Ammon's horn (tissue), 1 donor: ENCODE measurements at regions not wholly inside any gene's neighbourhood (a gene's known extent, or its start where the extent isn't known, plus 50 kb on each side); places are given as distances from the start of the nearest gene placed in this dataset.
"Not testable (repeated sequence)": the region's sequence is repeated elsewhere in the genome, so short reads cannot be mapped to it uniquely, and the experiment has no call there.

Experiments used
- DNase-seq: peaks from one replicate; pipeline ENCODE4 v3.0.0-alpha.2; 2016; ENCODE audit warnings: low spot score

GRCh38 chr2:7758073-7758759 is 841.0 kb downstream of the RNF144A start:
- no peak for DNase-seq

DNA sequence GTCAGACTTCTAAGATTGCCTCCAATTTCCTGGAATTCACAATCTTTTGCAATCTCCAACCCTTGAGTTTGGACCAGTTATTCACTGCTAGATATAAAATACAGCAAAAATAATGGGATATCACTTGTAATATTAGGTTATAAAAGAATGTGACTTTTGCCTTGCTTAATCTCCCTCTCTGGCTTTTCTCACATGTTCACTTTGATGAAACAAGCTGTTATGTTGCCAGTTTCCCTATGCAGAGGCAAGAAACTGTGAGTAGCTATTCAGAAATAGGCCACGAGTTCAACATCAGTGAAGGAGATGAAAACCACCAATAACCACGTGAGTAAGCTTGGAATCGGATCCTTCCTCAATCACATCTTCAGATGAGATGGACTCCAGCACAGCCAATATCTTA is 842.7 kb downstream of the RNF144A start:
- DNase-seq = no peak

DNA sequence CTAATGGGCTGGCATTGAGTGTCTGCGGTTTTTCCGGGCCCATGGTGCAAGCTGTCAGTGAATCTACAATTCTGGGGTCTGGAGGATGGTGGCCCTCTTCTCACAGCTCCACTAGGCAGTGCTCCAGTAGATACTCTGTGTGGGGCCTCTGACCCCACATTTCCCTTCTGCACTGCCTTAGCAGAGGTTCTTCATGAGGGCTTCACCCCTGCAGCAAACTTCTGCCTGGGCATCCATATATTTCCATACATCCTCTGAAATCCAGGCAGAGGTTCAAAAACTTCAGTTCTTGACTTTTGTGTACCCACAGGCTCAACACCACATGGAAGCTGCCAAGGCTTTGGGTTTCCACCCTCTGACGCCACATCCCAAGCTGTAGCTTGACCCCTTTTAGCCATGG is 846.2 kb downstream of the RNF144A start:
- DNase-seq = not testable (repeated sequence)

DNA sequence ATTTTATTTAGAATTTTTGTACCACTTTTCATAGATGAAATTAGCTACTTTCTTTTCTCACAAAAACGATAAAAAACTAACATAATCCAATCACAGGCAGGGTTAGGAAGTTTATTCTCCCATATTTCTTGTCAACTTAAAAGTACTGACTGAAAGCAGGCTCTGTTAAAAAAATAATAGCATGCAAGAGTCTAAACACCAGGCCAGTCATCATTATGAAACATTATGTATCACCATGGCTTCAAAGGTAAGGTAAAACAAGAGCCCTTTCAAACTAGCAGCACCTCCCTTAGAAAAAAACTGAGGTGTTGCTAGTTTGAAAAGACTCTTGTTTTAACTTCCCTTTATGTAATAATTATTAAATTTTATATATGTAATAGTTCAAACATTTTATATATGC is 848.0 kb downstream of the RNF144A start:
- DNase-seq = no peak

DNA sequence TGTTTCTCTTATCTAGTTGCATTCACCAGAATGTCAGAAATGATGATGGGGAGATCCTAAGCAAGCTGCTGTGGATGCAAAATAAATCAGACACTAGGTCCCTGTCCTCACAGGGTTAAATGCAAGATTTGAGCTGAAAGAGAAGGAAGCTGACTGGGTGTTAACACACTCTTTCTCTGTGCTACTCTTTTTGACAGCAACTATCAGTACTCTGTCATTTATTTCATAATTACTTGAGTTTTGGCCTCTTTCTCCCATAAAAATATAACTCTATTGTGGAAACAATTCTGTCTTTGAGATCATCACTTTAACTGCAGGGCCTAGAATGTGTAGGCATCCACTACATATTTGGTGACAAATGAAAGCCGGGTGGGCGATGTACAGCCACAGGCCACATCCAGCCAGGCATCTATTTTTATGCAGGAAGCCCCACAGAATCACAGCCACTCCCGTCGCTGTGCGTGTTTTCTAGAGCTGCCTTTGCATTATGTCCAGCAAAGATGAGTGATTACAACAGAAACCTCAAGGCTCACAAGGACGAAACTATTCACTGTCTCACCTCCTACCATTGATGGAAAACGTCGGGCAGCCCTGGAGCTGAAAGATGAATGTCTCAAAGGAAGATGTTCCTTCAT is 849.0 kb downstream of the RNF144A start:
- DNase-seq = no peak

GRCh38 chr2:7766978-7767565 is 849.9 kb downstream of the RNF144A start:
- DNase-seq = no peak

DNA sequence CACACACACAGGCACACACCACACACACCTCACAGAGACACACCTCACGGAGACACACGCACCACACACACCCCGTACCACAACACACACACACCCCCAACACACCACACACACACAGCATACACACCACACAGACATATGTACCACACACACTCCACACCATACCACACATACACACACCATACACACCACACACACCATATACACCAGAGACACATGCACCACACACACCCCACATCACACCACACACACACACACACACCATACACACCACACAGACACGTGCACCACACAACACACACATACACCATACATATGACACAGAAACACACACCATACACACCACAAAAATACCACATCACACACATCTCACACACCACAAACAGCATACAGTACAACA is 850.7 kb downstream of the RNF144A start:
- no peak for DNase-seq

GRCh38 chr2:7771781-7772180 is 854.6 kb downstream of the RNF144A start:
- DNase-seq = no peak

DNA sequence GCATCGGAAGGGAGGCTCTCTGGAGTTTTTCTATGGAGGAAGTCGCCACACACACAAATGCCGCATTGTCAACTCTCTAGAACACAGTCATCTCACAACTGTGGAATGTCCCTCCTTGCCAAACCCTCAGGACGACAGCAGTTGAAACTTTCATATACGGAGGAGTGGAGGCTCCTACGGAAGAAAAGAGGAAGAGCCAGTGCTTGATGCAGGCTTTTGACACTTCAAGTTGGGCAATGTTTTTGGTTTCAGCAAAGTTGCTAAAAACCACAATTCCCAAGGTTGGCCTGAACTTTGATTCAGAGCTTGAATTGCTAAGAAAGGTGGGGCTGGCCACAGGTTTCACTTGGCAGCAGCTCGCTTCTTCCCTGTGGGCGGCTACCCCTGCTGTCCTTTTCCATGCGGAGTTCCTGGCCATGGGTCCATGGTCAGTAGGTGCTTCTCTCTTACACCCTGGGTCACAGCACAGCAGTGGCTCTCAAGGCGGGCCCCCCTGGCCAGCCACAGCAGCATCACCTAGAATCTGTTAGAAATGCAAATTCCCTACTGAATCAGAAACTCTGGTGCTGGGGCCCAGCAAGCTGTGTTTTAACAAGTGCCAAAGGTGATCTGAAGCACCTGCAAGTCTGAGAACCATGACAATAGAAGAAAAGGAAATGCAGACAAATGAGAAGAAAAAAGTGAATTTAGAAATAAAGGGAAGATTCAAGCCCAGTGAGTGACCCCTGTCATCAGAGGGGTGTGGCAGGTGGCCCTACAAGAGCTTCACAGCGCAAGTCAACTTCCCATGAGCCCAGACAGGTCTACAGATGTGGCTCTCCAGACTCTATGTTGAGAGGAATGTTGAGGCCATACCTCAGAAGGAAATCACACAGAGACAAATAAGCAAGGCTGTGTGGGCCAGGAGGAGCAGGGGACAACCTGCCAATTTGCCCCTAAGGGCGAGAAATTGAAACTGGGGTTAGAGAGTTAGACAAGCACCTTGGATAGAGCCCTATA is 856.4 kb downstream of the RNF144A start:
- DNase-seq = no peak

- DNase-seq = no peak
Measured at GRCh38 chr2:7774481-7774880, 857.3 kb downstream of the RNF144A start.

DNA sequence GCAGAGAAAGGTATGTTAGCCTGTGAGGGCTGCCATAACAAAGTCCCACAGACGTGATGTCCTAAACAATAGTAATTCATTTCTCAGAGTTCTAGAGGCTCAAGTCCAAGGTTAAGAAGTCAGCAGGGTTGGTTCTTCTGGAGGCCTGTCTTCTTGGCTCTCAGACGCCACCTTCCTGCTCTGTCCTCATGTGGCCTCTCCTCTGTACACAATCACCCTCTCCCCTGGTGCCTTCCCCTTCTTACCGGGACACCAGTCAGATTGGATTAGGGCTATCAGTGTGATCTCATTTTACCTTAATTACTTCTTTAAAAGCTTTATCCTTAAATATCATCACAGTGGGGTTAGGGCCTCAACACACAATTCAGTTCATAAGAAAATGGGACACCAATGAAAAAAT is 860.5 kb downstream of the RNF144A start:
- no peak for DNase-seq

GRCh38 chr2:7780321-7780720 is 863.1 kb downstream of the RNF144A start:
- DNase-seq = no peak

- DNase-seq = no peak
Measured at GRCh38 chr2:7785700-7786099, 868.5 kb downstream of the RNF144A start.

DNA sequence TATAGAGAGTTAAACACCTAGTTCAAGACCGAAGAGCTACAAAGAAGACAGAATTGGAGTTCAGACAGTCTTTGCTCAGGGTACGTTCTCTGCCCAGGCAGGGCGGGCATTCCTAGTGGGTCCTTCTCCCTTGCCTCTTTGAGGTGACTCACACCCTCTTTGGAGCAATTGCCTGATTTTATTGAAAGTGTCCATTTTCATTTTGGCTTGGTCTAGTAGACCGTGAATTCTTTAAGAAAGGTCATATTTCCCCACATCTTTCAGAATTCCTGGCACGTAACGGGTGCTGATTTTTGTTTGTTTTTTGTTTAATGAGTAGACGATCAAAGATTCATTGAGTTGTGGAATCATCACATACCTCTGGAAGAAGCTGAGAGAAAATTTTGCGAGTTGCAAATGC is 871.5 kb downstream of the RNF144A start:
- no peak for DNase-seq

GRCh38 chr2:7792031-7792651 is 874.9 kb downstream of the RNF144A start:
- DNase-seq = no peak

GRCh38 chr2:7795778-7796563 is 878.8 kb downstream of the RNF144A start:
- DNase-seq = no peak

DNA sequence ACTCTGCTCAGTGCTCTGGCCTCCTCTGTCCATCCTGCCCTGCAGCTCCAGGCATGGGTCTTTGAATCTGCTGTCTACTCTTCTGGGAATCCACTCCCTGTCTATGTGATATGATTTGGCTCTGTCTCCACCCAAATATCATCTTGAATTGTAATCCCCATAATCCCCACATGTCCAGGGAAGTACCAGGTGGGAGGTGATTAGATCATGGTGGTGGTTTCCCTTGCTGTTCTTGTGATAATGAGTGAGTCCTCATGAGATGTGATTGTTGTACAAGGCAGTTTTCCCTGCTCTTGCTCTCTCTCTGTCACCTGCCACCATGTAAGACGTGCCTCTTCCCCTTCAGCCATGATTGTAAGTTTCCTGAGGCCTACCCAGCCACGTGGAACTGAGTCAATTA is 881.8 kb upstream of the ID2 start:
- DNase-seq = no peak

DNA sequence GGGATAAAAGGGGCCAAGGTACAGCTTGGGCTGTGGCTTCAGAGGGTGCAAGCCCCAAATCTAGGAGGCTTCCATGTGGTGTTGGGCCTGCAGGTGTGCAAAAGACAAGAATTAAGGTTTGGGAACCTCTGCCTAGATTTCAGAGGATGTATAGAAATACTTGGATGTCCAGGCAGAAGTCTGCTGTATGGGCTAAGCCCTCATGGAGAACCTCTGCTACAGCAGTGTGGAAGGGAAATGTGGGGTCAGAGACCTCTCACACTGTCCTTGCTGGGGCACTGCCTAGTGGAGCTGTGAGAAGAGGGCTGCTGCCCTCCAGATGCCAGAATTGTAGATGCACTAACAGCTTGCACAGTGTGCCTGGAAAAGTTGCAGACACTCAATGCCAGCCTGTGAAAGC is 880.6 kb upstream of the ID2 start:
- no peak for DNase-seq

DNA sequence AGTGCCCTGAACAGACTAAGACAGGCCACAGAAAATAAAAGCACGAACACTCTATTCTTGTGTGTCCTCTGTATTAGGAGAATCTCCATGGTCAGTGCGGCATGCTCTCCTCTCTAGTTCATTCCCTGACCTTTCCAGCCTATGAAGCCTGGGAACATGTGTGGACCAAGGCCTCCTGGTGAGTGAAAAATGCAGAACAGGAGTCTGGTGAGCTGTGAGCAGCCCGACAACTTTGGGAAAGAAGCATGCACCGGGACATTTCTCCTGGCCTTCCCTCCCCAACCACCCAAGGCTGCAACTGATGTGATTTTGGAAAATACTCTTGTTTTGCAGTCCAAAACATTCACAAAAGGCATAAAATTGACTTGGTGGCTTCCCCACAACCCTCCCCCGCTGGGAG is 878.3 kb upstream of the ID2 start:
- no peak for DNase-seq

DNA sequence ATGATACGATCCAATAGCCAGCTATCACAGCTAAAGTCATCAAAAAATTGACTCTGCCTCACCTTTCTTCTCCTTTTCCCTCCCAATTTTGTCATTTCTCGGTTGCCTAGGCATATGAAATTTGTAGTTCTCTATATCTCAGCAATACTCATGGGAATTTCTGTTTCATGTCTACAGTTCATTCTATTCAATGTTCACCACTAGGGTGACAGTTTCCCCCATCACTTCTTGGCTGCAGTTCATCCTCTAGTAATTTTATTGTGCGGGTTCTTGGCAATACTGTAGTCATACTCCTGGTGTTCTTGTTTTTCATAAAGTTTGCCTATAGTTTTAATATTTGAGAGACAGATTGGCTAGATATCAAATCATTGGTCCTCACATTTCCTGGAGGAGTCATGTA is 872.2 kb upstream of the ID2 start:
- no peak for DNase-seq

GRCh38 chr2:7811073-7811472 is 870.8 kb upstream of the ID2 start:
- DNase-seq = no peak
